ENCODE measurements at regions not wholly inside any gene's neighbourhood (a gene's known extent, or its start where the extent isn't known, plus 50 kb on each side); places are given as distances from the start of the nearest gene placed in this dataset.

DNA sequence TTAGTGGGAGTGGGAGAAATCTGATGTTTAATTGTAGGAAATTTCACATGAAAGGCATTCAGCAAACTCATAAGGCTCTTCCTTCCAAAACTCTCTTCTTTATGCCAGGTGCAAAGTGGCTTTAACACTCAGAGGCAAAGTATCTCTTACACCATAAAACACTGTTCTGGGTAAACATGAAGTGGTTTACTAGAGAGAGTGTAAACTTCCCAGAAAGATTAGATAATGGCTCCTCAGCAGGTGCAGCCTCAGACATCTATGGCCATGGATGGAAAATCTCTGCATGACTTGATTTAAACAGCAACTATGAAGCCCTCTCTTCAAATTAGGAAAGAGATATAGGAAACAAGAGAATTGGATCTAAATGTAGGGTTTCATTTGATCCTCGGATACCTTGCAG, 583.1 kb upstream of the SALL1 start:
- no peaks in the 10 kb centered on the region for H3K27me3 ChIP-seq (replicated peaks in 2 of 5; ENCODE audit: control insufficient read depth in 4 of 5, insufficient read depth in 5 of 5, low read length in 4 of 5)
- H3K27ac ChIP-seq (ENCODE audit: insufficient read depth in 1 of 2, low read depth in 1 of 2, low read length in 2 of 2, poor library complexity in 1 of 2, severe bottlenecking in 2 of 2), result no peak overlapping the region
- H3K4me3 ChIP-seq (ENCODE audit: control insufficient read depth in 1 of 7, extremely low read depth in 1 of 7, insufficient read depth in 4 of 7, low read depth in 2 of 7, low read length in 6 of 7), result no peak overlapping the region
- no peaks in the 10 kb centered on the region for H3K4me1 ChIP-seq (ENCODE audit: control extremely low read depth in 1 of 4, control insufficient read depth in 4 of 4, insufficient read depth in 4 of 4, low read length in 3 of 4)
- ChIA-PET CTCF (no interaction called here), POLR2A (no interaction called here)
- peaks cover 0 to 2% (median 0%) of the 10 kb centered on the region in 5 experiments for H3K9me3 ChIP-seq (ENCODE audit: control extremely low read depth in 1 of 5, control insufficient read depth in 4 of 5, insufficient read depth in 2 of 5, low read depth in 1 of 5, low read length in 4 of 5)
- H3K36me3 ChIP-seq (ENCODE audit: control insufficient read depth in 4 of 4, insufficient read depth in 4 of 4, low read length in 3 of 4), result no peaks in the 10 kb centered on the region
- no peak for DNase-seq
- no CpG with 5 or more reads among the region's 1 CpG for WGBS (ENCODE audit: insufficient coverage)

GRCh38 chr16:51733181-51733580, 582.1 kb upstream of the SALL1 start:
- H3K36me3 ChIP-seq (ENCODE audit: control insufficient read depth in 4 of 4, insufficient read depth in 4 of 4, low read length in 3 of 4), result no peaks in the 10 kb centered on the region
- H3K9me3 ChIP-seq (ENCODE audit: control extremely low read depth in 1 of 5, control insufficient read depth in 4 of 5, insufficient read depth in 2 of 5, low read depth in 1 of 5, low read length in 4 of 5), result no peaks in the 10 kb centered on the region
- POLR2A ChIA-PET, result no interaction called here
- no peak overlapping the region for H3K27ac ChIP-seq (ENCODE audit: insufficient read depth in 1 of 2, low read depth in 1 of 2, low read length in 2 of 2, poor library complexity in 1 of 2, severe bottlenecking in 2 of 2)
- no peak overlapping the region for H3K4me3 ChIP-seq (ENCODE audit: control insufficient read depth in 1 of 7, extremely low read depth in 1 of 7, insufficient read depth in 4 of 7, low read depth in 2 of 7, low read length in 6 of 7)
- CTCF ChIA-PET, result no interaction called here
- DNase-seq, result no peak
- WGBS (ENCODE audit: insufficient coverage), result 100% methylated on average over 2 of the region's 2 CpGs
- H3K27me3 ChIP-seq (replicated peaks in 2 of 5; ENCODE audit: control insufficient read depth in 4 of 5, insufficient read depth in 5 of 5, low read length in 4 of 5), result no peaks in the 10 kb centered on the region
- no peaks in the 10 kb centered on the region for H3K4me1 ChIP-seq (ENCODE audit: control extremely low read depth in 1 of 4, control insufficient read depth in 4 of 4, insufficient read depth in 4 of 4, low read length in 3 of 4)

DNA sequence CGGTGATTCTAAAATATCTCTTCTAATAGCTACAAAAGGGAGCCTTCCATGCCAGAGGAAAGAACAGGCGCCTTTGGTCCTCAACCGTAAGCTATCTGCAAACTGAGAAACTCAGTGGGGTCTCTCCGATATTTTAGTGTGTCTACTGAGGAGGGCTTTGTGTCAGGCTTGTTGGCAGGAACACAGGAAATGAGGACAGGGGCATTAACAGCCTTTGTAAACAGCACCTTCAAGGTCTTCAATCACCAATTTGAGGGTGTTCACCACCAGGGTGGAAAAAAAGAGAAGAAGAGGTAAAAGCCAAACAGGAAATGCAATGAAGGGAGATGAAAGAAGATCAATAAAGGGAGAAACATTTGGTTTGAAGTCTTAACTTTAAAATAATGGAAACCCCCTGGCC, 580.1 kb upstream of the SALL1 start:
- H3K9me3 ChIP-seq (ENCODE audit: control extremely low read depth in 1 of 5, control insufficient read depth in 4 of 5, insufficient read depth in 2 of 5, low read depth in 1 of 5, low read length in 4 of 5), result no peaks in the 10 kb centered on the region
- WGBS (ENCODE audit: insufficient coverage), result 44% methylated on average over 2 of the region's 4 CpGs
- no peaks in the 10 kb centered on the region for H3K27me3 ChIP-seq (replicated peaks in 2 of 5; ENCODE audit: control insufficient read depth in 4 of 5, insufficient read depth in 5 of 5, low read length in 4 of 5)
- no peak overlapping the region for H3K27ac ChIP-seq (ENCODE audit: insufficient read depth in 1 of 2, low read depth in 1 of 2, low read length in 2 of 2, poor library complexity in 1 of 2, severe bottlenecking in 2 of 2)
- H3K4me3 ChIP-seq (ENCODE audit: control insufficient read depth in 1 of 7, extremely low read depth in 1 of 7, insufficient read depth in 4 of 7, low read depth in 2 of 7, low read length in 6 of 7), result no peak overlapping the region
- ChIA-PET POLR2A (no interaction called here), CTCF (no interaction called here)
- DNase-seq, result no peak
- H3K4me1 ChIP-seq (ENCODE audit: control extremely low read depth in 1 of 4, control insufficient read depth in 4 of 4, insufficient read depth in 4 of 4, low read length in 3 of 4), result no peaks in the 10 kb centered on the region
- no peaks in the 10 kb centered on the region for H3K36me3 ChIP-seq (ENCODE audit: control insufficient read depth in 4 of 4, insufficient read depth in 4 of 4, low read length in 3 of 4)

- DNase-seq, result no peak
- no peak overlapping the region for H3K27ac ChIP-seq (ENCODE audit: insufficient read depth in 1 of 2, low read depth in 1 of 2, low read length in 2 of 2, poor library complexity in 1 of 2, severe bottlenecking in 2 of 2)
- H3K4me1 ChIP-seq (ENCODE audit: control extremely low read depth in 1 of 4, control insufficient read depth in 4 of 4, insufficient read depth in 4 of 4, low read length in 3 of 4), result no peaks in the 10 kb centered on the region
- no peaks in the 10 kb centered on the region for H3K36me3 ChIP-seq (ENCODE audit: control insufficient read depth in 4 of 4, insufficient read depth in 4 of 4, low read length in 3 of 4)
- no peaks in the 10 kb centered on the region for H3K9me3 ChIP-seq (ENCODE audit: control extremely low read depth in 1 of 5, control insufficient read depth in 4 of 5, insufficient read depth in 2 of 5, low read depth in 1 of 5, low read length in 4 of 5)
- H3K4me3 ChIP-seq (ENCODE audit: control insufficient read depth in 1 of 7, extremely low read depth in 1 of 7, insufficient read depth in 4 of 7, low read depth in 2 of 7, low read length in 6 of 7), result no peak overlapping the region
- ChIA-PET POLR2A (no interaction called here), CTCF (no interaction called here)
- WGBS (ENCODE audit: insufficient coverage), result 6% methylated on average over 2 of the region's 8 CpGs
- no peaks in the 10 kb centered on the region for H3K27me3 ChIP-seq (replicated peaks in 2 of 5; ENCODE audit: control insufficient read depth in 4 of 5, insufficient read depth in 5 of 5, low read length in 4 of 5)
These were observed 572.1 kb upstream of the SALL1 start for GRCh38 chr16:51723036-51723724.

GRCh38 chr16:51722467-51722866, 571.4 kb upstream of the SALL1 start:
- Histone ChIP-seq H3K27ac (ENCODE audit: insufficient read depth in 1 of 2, low read depth in 1 of 2, low read length in 2 of 2, poor library complexity in 1 of 2, severe bottlenecking in 2 of 2) (no peak overlapping the region), H3K4me1 (ENCODE audit: control extremely low read depth in 1 of 4, control insufficient read depth in 4 of 4, insufficient read depth in 4 of 4, low read length in 3 of 4) (no peaks in the 10 kb centered on the region), H3K36me3 (ENCODE audit: control insufficient read depth in 4 of 4, insufficient read depth in 4 of 4, low read length in 3 of 4) (no peaks in the 10 kb centered on the region), H3K9me3 (ENCODE audit: control extremely low read depth in 1 of 5, control insufficient read depth in 4 of 5, insufficient read depth in 2 of 5, low read depth in 1 of 5, low read length in 4 of 5) (no peaks in the 10 kb centered on the region), H3K4me3 (ENCODE audit: control insufficient read depth in 1 of 7, extremely low read depth in 1 of 7, insufficient read depth in 4 of 7, low read depth in 2 of 7, low read length in 6 of 7) (no peak overlapping the region), H3K27me3 (replicated peaks in 2 of 5; ENCODE audit: control insufficient read depth in 4 of 5, insufficient read depth in 5 of 5, low read length in 4 of 5) (no peaks in the 10 kb centered on the region)
- ChIA-PET POLR2A (no interaction called here), CTCF (no interaction called here)
- DNase-seq, result no peak

- ChIA-PET POLR2A (no interaction called here), CTCF (no interaction called here)
- H3K4me3 ChIP-seq (ENCODE audit: control insufficient read depth in 1 of 7, extremely low read depth in 1 of 7, insufficient read depth in 4 of 7, low read depth in 2 of 7, low read length in 6 of 7), result no peak overlapping the region
- DNase-seq, result no peak
- WGBS (ENCODE audit: insufficient coverage), result no CpG with 5 or more reads among the region's 3 CpGs
- H3K4me1 ChIP-seq (ENCODE audit: control extremely low read depth in 1 of 4, control insufficient read depth in 4 of 4, insufficient read depth in 4 of 4, low read length in 3 of 4), result no peaks in the 10 kb centered on the region
- no peaks in the 10 kb centered on the region for H3K36me3 ChIP-seq (ENCODE audit: control insufficient read depth in 4 of 4, insufficient read depth in 4 of 4, low read length in 3 of 4)
- H3K27me3 ChIP-seq (replicated peaks in 2 of 5; ENCODE audit: control insufficient read depth in 4 of 5, insufficient read depth in 5 of 5, low read length in 4 of 5), result no peaks in the 10 kb centered on the region
- no peaks in the 10 kb centered on the region for H3K9me3 ChIP-seq (ENCODE audit: control extremely low read depth in 1 of 5, control insufficient read depth in 4 of 5, insufficient read depth in 2 of 5, low read depth in 1 of 5, low read length in 4 of 5)
- H3K27ac ChIP-seq (ENCODE audit: insufficient read depth in 1 of 2, low read depth in 1 of 2, low read length in 2 of 2, poor library complexity in 1 of 2, severe bottlenecking in 2 of 2), result no peak overlapping the region
These were observed 568.3 kb upstream of the SALL1 start for GRCh38 chr16:51719376-51719775.

- no CpG with 5 or more reads among the region's 1 CpG for WGBS (ENCODE audit: insufficient coverage)
- Histone ChIP-seq H3K4me3 (ENCODE audit: control insufficient read depth in 1 of 7, extremely low read depth in 1 of 7, insufficient read depth in 4 of 7, low read depth in 2 of 7, low read length in 6 of 7) (no peak overlapping the region), H3K9me3 (ENCODE audit: control extremely low read depth in 1 of 5, control insufficient read depth in 4 of 5, insufficient read depth in 2 of 5, low read depth in 1 of 5, low read length in 4 of 5) (no peaks in the 10 kb centered on the region), H3K27ac (ENCODE audit: insufficient read depth in 1 of 2, low read depth in 1 of 2, low read length in 2 of 2, poor library complexity in 1 of 2, severe bottlenecking in 2 of 2) (no peak overlapping the region), H3K27me3 (replicated peaks in 2 of 5; ENCODE audit: control insufficient read depth in 4 of 5, insufficient read depth in 5 of 5, low read length in 4 of 5) (no peaks in the 10 kb centered on the region), H3K36me3 (ENCODE audit: control insufficient read depth in 4 of 4, insufficient read depth in 4 of 4, low read length in 3 of 4) (no peaks in the 10 kb centered on the region), H3K4me1 (ENCODE audit: control extremely low read depth in 1 of 4, control insufficient read depth in 4 of 4, insufficient read depth in 4 of 4, low read length in 3 of 4) (no peaks in the 10 kb centered on the region)
- ChIA-PET POLR2A (no interaction called here), CTCF (no interaction called here)
- DNase-seq, result no peak
These were observed 565.1 kb upstream of the SALL1 start for GRCh38 chr16:51716195-51716594.

All from common myeloid progenitor, CD34-positive (primary cell).